WERI-Rb-1 (cell line): ENCODE measurements at regions not wholly inside any gene's neighbourhood (a gene's known extent, or its start where the extent isn't known, plus 50 kb on each side); places are given as distances from the start of the nearest gene placed in this dataset.

Source experiments
- DNase-seq: peaks from one replicate; pipeline ENCODE4 v3.0.0-alpha.2; 2020
- H3K27ac ChIP-seq: fragments of 250-450 bp; sonication (Bioruptor Pico); 2 replicates; pipeline ENCODE4 v1.5.1; 2020; ENCODE audit warnings: mild to moderate bottlenecking, moderate library complexity
- H3K27me3 ChIP-seq: fragments of 250-450 bp; sonication (Bioruptor Pico); 2 replicates; pipeline ENCODE4 v1.5.1; 2021; ENCODE audit warnings: mild to moderate bottlenecking, low read depth, moderate library complexity; ENCODE audit not compliant: insufficient read depth, severe bottlenecking
- H3K36me3 ChIP-seq: fragments of 250-450 bp; sonication (Bioruptor Pico); 2 replicates; pipeline ENCODE4 v1.5.1; 2020; ENCODE audit warnings: mild to moderate bottlenecking, moderate library complexity
- H3K4me3 ChIP-seq: 2 replicates; pipeline ENCODE4 v1.5.1; 2011; ENCODE audit warnings: low read depth, mild to moderate bottlenecking, control low read depth, low read length
- H3K9me3 ChIP-seq: fragments of 250-450 bp; sonication (Bioruptor Pico); 2 replicates; pipeline ENCODE4 v1.5.1; 2021; ENCODE audit warnings: mild to moderate bottlenecking, moderate library complexity; ENCODE audit not compliant: severe bottlenecking
- CTCF ChIP-seq: IDR thresholded peaks from 2 replicates; pipeline ENCODE4 v1.5.1; 2011; ENCODE audit warnings: low read depth, mild to moderate bottlenecking, control low read depth, inconsistent platforms, low read length

GRCh38 chr10:121078672-121079102 lies 227.5 kb downstream of the WDR11 start:
- H3K9me3 ChIP-seq: peaks cover 2% of the 10 kb centered on the region
- H3K27ac ChIP-seq: peak overlapping the region; percentile 59
- DNase-seq: no peak
- TF ChIP-seq CTCF: no peak
- H3K27me3 ChIP-seq: no peaks in the 10 kb centered on the region
- no peak overlapping the region for H3K4me3 ChIP-seq
- H3K36me3 ChIP-seq: no peaks in the 10 kb centered on the region

GRCh38 chr10:121079226-121079625 lies 228.1 kb downstream of the WDR11 start:
- no peaks in the 10 kb centered on the region for H3K27me3 ChIP-seq
- DNase-seq: peak; percentile 85
- no peaks in the 10 kb centered on the region for H3K36me3 ChIP-seq
- TF ChIP-seq CTCF: no peak
- H3K4me3 ChIP-seq: no peak overlapping the region
- peaks cover 2% of the 10 kb centered on the region for H3K9me3 ChIP-seq
- H3K27ac ChIP-seq: peak overlapping the region; percentile 88

- no peaks in the 10 kb centered on the region for H3K27me3 ChIP-seq
- DNase-seq: peak; percentile 93
- peak overlapping the region; percentile 88 for H3K27ac ChIP-seq
Measured at GRCh38 chr10:121080281-121080891, 229.2 kb downstream of the WDR11 start.

GRCh38 chr10:121081306-121081705 lies 230.1 kb downstream of the WDR11 start:
- DNase-seq: no peak
- no peaks in the 10 kb centered on the region for H3K27me3 ChIP-seq
- no peak overlapping the region for H3K4me3 ChIP-seq
- H3K9me3 ChIP-seq: peaks cover 2% of the 10 kb centered on the region
- no peaks in the 10 kb centered on the region for H3K36me3 ChIP-seq
- H3K27ac ChIP-seq: peak overlapping the region; percentile 88
- TF ChIP-seq CTCF: no peak

More at GRCh38 chr10:121080281-121080891, 229.2 kb downstream of the WDR11 start:
- no peak overlapping the region for H3K4me3 ChIP-seq
- peaks cover 2% of the 10 kb centered on the region for H3K9me3 ChIP-seq
- TF ChIP-seq CTCF: no peak
- H3K36me3 ChIP-seq: no peaks in the 10 kb centered on the region

GRCh38 chr10:121082984-121083383 lies 231.8 kb downstream of the WDR11 start:
- H3K36me3 ChIP-seq: no peaks in the 10 kb centered on the region
- no peak overlapping the region for H3K27ac ChIP-seq
- peaks cover 2% of the 10 kb centered on the region for H3K9me3 ChIP-seq
- TF ChIP-seq CTCF: no peak
- DNase-seq: no peak
- no peak overlapping the region for H3K4me3 ChIP-seq
- no peaks in the 10 kb centered on the region for H3K27me3 ChIP-seq

GRCh38 chr10:121084016-121084674 lies 233.0 kb downstream of the WDR11 start:
- H3K9me3 ChIP-seq: peaks cover 2% of the 10 kb centered on the region
- no peak for DNase-seq
- H3K4me3 ChIP-seq: no peak overlapping the region
- no peak overlapping the region for H3K27ac ChIP-seq
- H3K36me3 ChIP-seq: no peaks in the 10 kb centered on the region
- H3K27me3 ChIP-seq: no peaks in the 10 kb centered on the region
- no peak for TF ChIP-seq CTCF
